HG02571 (cell line): ENCODE measurements at regions not wholly inside any gene's neighbourhood (a gene's known extent, or its start where the extent isn't known, plus 50 kb on each side); places are given as distances from the start of the nearest gene placed in this dataset.

ENCODE experiments used
- ATAC-seq: cut with Tn5 transposase; IDR thresholded peaks from one replicate; pipeline ENCODE4 v1.9.1; 2021; ENCODE audit warnings: mild to moderate bottlenecking, moderate library complexity; ENCODE audit not compliant: unreplicated experiment

GRCh38 chr1:224564454-224565084, 51.5 kb upstream of the CNIH3 start:
- ATAC-seq = no peak

DNA sequence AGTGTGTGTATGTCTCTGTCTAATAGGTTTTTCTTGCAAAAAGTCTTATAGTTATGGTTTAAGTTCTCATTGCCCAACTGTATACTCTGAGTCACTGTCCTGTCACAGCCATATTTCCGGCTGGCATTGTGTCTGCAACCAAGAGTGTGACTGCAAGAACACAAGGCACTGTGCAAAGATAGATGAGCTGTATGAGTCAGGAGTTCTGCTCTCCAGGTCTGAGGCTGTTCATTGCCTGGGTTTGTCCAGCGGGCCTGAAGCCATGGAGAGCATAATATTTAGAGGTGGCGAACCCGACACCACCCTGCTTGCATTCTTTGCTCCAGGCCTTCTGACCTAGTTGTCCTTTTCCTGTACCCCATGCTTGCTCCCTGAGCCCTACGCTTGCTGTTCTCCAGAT, 50.9 kb upstream of the CNIH3 start:
- ATAC-seq = no peak

GRCh38 chr1:224565611-224566406, 50.3 kb upstream of the CNIH3 start:
- no peak for ATAC-seq
